ENCODE measurements at regions not wholly inside any gene's neighbourhood (a gene's known extent, or its start where the extent isn't known, plus 50 kb on each side); places are given as distances from the start of the nearest gene placed in this dataset.

DNA sequence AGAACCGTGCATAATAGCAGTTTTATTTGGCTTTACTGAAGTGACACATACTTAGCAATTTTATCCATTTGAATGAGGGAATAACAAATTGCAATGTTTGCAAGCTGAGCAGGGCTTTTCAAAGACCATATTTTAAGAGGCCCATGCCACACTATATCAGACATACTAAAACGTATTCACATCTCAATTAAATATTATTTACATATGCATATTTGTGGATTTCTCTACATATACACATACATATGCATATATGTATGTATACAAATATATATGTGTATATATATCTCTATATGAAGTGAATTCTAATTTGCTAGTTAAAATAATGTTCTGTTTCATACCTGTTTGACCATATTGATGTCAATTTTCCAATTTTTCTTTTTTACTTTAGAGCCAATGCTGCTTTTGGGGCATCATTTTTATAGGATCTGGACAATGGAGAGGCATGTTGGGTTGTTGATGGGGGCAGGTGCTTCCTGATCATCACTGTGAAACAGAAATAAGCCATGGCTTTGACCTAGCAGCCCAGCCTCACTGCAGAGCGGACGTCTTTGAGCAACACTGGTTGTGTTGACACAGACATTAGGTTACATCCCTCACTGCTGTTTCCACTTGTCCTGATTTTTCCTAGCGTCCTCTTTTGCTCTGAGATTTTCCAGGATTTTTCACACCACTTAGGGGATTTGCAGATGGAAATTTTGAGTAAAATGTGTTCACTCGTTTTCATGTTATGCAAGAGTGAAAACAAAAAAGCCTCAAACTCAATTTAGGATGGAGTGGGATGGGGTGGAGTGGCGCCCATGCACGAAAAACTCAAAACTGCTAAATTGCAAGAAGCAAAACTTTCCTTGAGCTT is 56.9 kb downstream of the RDH14 start:
- DNase-seq = no peak

DNA sequence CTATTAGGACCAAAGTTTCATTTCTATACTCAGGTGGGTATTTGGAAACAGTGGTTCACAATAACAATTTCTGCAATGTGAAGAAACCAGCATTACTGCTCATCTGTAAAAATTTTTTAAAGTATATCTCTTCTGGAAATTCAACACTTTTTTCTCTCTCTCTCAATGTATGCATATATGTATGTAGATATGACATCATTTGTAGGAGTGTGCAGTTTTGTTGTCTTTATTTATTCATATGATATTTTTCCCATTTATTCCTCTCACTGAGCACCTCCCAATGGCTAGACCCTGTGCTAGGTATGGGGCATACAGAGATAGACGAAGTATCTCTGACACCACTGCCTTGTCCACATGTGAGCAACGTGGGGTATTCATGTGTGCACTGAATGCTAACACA is 58.3 kb downstream of the RDH14 start:
- no peak for DNase-seq

DNA sequence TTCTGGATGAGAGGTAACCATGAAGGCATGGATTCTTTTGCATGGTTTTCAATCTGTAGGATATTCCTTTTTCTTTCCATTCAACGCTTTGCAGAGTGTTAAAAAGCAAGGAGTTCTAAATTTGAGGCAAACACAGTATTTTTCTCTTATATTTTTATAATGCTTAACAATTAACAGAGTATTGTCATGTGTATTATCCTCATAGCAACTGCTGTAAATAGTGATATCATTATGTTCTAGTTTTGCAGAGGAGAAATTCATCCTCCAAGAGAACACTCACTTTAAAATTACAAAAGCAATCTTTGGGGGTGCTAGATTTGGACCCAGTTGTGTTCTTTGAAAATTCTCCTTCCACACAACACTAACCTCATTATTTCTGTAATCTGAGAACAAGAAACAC is 58.7 kb downstream of the RDH14 start:
- DNase-seq = no peak

DNA sequence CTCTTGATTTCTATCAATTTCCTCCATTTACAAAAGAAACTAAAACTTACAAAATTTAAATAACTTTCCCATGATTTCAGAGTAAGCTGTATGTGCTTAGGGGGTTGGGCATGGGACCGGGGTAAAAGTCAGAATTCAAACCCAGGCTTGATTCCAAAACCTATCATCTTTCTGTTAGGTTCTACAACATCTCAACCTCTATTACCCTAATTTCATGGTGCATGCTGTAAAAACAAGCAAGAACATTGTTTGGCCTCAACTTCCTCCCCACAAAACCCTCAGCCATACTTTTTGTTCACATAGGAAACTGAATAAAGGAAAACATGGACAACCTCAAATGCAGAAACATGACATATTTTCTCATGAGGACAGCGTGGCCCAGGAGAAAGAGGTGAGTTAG is 59.3 kb downstream of the RDH14 start:
- no peak for DNase-seq

DNA sequence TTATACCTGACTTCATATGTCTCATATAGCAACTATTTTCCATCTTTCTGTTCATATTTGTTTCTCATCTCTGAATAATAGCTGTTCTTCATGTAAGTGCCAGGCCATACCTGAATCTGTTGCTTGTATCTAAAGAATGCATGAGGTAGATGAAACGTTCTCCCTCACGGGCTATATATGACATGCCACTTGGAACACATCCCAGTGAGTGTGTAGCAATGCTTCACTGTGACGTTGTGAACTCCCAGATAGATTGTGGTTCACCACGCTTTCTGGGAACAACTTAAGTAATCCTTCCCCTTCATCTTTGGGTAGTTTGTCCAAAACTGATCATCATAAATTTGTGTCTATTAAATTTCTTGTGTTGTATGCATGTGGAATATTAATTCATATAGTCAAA is 60.1 kb downstream of the RDH14 start:
- DNase-seq = no peak

DNA sequence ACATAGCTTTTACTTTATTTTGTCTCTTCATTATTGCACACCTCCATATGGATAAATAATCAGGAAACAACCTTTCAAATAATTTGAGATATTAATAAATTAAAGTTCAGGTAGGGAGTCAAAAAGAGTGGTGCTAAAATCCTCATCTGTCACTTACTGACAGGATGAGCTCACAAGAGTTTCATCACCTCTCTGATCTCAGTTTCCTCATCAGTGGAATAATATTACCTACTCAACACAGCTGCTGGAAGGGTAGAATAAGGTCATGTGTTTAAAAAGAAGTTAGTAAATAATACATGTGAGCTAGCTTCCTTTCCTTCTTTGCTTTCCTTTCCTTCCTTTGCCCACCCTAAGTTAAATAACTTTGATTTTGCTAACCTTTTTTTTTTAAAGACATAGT is 61.9 kb downstream of the RDH14 start:
- DNase-seq = no peak

DNA sequence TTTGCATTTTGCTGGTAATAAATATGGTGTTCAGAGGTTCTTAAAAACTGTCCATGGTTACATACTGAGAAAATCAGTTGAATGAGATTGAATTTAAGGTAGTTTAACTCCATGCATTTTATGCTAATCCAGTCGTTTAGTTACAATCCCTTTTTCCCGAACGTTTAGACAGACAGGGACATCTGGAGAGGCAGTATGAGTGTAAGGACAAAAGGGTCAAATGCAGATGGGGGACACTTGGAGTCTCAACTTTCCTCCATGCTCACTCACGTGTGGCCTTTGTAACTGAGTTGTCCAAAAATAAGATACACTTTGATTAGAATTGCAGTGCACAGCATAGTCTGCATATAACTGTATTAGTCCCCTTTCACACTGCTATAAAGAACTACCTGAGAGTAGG is 63.9 kb downstream of the RDH14 start:
- no peak for DNase-seq

DNA sequence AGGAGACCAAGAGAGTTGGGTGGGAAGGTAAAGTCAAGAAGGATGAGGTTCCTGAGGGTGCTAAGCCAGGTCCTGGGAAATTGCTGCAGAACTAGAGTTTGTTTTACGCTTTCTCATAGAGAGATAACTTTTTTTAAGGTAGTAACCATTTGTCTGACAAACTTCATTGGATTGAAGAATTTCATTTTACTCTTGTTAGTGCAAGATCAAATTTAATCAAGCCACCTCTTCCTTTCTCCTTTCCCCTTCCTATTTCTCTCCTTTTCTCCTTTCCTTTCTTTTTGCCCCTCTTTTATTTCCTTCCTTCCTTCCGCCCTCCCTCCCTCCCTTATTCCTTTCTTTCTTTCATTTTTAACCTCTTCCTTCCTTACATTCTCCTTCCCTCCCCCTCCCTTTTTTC is 65.4 kb downstream of the RDH14 start:
- DNase-seq = no peak

DNA sequence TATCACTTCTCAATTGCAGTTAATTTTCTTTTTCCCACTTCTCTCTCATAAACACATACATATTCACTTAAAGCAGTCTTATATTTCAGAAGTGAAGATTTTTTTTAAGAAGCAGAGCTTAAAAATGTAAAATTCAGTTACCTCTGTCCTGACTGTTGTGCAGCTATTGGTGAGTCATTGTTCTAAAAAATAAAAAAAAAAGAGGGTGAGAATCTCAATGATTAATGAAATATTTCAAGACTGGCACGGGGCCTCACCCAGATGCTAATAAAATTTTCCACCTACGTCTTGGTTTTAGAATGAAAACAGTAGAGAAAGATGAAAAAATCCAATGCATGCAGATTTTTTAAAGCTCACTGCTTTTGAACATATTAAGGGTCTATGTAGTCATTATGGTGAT is 67.7 kb downstream of the RDH14 start:
- DNase-seq = no peak

DNA sequence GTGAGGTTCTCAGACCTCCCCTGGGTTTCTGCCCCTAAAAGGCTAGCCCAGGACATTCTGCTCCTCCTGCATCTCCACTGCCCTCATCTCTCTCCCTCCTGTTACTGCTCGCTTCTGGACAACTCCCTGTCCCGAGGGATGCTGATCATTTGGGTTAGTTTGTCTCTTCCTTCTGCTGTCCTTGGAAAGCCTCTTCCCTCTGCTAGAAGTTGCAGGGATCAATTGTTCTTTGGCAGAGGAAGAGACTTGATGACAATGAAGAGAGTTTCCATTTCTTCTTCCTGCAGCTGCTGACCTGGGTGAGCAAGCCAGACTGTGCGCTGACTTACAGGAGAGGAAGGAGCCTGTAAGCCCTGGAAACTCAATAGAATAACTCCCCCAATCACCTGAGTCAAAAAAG is 68.9 kb downstream of the RDH14 start:
- no peak for DNase-seq

DNA sequence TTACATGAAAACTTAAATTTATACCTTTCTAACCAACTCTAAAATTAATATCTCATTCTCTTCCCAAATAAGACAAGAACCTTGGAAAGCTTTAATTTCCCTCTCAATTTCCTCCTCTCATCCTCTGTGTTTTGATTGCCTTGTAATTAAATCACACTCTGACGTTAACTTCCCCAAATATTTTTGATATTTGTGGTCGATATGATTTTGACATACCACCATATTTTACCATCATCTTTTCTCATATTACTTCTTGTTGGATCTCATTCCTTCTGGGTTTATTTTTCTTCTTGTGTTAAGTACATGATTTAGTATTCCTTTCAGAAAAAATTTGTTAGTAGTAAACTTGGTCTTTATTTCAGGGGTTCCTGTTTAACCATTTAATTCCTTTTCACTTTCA is 69.6 kb downstream of the RDH14 start:
- DNase-seq = no peak

DNA sequence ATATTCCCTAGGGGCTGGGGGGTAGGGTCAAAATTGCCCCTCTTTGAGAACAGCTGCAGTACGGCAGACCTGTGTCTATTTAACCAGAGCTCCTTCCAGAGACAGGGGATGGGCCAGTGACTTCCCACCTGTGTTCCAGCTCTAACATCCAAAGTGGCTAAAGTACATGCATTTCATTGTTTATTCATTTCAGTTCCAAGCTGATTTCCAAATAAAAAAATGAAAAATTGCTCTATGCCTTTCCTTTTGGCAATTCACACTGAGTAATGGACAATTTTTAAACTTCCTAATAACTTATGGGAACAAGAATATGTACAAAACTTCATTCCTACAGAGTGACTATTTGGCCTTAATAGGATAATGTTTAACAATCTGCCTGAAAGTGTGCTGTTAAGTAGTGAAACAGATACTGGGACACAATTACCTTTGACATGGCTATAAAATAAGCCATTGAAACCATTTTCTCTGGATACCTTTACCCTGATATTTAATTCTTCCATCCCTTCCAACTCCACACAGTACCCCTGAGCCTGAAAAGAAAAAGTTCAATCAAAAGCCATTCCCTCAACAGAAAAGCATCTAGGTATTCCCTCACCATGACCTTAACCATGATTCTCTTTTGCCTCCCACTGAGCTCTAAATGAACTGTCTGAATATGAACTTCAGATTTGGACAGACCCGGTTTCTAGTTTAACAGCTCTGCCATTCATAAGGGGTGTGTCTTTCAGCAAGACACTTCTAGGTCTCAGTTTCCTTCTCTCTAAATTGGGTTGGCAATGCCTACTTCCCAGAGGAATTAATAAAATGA is 73.1 kb downstream of the RDH14 start:
- no peak for DNase-seq

DNA sequence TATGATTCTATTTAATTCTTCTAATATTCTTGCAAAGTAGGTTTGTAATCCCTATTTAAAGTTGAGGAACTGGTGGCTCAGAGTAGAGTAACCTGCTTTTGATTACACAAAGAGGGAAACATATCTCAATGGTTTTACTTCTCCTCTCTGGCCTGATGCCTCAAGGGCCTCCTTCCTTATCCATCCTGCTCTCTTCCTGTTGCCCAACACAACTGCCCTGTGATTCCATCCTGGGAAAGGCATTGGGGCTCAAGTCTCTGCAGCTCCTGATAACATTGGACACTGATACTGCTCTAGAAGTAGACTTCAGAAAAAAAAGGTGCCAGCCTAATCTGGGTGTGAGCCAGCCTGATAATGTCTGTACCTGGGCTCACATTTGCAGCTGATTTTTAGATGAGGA is 75.8 kb downstream of the RDH14 start:
- DNase-seq = no peak

DNA sequence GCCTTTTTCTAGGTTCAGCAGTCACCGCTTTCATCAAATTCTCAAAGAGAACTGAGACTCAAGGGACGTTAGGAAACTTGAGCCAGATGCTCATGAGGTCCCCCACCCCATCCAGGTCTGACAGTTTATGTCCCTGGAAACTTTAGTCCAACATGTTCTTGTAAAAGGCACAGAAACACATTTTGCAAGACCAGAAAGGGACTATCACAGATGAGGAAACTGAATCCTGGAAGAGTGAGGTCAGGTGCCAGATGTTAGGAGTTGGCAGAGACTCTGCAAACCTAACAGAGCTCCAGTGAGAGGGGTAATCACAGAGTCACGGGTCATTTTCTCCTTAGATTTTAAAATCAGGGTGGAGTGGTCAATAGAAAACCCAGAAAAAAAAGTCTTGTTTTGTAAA is 76.6 kb downstream of the RDH14 start:
- DNase-seq = no peak

DNA sequence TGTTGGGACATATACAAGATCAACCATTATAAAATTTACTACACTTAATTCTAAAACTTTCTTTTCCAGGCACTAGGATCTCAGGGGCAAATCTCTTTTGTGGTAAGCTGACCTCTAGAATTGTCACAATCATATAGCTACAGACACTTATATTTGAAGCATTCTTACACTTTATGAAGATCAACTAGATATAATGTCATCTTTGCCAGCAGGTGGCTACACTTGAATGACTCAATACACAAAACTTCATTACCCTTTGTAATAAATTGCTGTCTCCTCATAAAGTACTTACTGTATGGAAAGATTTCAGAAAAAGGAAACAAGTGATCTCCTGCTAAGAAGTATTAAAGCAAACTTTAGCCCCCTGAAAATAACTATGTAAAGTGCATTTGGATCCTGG is 77.8 kb downstream of the RDH14 start:
- DNase-seq = no peak

DNA sequence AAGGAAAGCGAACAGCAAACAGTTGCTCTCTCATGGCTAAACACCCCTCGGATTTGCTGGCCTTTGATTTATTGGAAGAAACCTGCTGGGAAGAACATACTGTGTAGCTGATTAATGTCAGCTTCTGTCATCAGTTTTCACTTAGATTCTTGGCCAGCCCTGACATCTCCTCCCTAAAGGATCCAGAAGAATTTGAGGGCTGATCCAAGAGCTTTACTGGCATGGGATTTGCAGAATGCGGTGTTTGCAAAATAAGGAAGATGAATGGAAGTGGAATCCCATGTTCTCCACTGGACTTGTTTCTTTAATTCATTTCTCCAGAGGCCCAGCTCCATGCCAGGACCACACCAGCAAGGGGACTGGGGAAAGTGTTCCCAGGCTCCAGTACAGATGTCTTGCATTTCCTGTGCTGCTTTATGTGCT is 80.5 kb downstream of the RDH14 start:
- DNase-seq = no peak

DNA sequence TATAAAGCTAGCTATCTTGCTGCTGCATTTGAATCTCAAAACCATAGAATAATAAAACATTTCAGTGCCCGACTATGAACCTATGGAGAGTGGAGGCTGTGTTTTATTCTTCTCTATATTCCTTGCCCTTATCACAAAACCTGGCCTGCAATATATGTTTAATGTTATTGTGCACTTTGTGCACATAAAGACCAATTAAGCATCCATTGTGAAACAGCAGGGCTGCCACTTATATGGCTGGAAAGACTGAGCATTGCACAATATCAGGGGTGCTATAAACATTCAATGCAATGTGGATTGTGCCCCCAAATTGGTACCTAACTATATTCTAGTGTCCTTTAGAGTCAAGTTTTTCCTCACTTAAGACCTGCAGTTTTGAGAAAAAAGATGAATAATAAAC is 83.2 kb downstream of the RDH14 start:
- no peak for DNase-seq

DNA sequence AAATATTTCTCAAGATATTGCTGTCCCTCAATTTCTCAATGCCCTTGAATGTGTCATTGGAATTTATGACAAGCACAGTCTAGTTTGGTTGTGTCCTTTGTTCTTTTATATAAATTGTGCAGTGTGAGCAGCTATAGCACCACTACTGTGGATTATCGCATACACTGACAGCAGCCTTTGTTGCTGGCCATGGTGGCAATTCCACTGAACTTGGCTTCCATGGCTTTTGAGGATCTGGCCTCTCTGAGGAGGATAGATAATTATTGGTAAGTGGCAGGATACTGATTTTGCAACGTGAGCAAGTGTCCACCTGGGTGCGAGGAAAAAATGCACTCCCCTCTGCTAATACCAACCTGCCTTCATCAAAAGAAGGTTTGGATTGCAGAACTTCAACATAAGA is 84.0 kb downstream of the RDH14 start:
- DNase-seq = no peak

DNA sequence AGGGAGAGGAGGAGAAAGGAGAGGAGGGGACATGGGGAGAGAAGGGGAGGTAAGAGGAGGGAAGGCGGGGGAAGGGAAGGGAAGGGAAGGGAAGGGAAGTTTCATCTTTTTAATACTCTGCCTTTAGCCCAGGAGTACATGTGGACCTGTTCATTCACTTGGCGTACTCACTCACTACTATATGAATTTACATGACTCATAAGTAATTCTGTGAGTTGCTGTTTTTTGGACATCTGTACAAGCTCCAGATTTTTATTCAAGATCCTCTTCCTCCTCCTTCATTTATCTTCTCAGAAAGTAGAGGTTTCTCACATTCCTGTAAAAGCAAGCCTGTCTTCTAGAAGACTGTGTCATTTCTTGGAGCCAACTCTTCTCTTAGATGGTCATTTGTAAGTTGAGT is 84.6 kb downstream of the RDH14 start:
- DNase-seq = no peak

DNA sequence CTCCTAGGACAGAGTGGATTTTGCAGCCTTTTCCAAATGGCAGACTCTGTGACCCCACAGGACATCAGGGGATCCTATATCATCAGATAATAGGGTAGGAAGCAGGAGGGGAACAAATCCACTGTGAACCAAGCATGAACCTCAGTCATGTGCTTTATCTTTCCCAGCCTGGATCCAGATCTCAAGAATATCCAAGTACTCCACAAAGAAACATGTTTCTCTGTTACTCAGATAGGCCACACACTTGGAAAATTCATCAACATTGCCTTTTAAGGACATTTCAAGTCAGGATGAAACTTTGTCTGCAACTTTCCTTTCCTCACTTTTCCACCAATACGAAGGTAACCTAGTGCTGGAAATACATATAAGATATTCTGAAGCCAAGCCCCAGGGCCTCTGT is 85.8 kb downstream of the RDH14 start:
- no peak for DNase-seq

DNA sequence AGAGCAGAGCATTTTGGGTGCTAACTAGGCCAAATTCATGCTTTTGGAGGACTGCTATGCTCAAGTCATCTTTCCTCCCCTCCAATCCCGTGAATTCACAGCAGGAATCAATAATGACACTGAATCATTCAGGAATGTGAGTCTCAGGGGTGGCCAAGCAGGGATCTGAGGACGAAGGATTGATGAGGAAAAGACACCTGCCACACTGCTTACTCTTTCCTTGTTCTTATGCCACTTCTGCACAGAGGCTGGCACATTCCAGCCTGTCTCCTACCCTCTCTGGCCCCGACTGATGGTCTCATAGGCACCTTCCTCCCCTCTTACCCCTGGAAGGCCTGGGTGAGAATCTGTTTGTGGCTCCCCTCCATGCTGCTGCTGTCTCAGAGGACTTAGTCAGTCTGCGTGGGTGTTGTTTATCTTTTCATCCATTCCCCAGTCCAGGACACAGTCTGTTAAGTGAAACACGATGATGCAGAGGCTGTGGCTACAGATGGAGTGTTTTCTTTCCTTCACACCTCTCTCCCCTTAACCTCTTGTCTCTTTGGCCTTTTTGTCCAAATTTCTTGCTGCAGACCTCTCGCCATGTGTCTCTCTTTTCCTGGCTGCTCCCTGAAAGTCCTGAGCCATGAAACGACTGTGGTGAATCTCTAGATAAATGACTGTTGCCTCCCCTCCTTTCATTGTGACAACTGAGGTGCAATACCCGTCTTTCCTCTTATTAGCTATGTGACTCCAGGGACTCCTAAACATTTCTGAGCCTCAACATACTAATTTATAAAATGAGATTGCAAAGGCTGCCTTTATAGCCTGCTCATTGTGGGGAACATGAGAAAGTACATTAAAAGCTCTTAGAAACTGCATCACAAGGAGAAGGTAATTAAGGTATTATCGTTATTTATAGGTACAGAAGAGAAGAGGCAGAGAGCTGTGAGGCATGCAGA is 86.9 kb downstream of the RDH14 start:
- DNase-seq = no peak

DNA sequence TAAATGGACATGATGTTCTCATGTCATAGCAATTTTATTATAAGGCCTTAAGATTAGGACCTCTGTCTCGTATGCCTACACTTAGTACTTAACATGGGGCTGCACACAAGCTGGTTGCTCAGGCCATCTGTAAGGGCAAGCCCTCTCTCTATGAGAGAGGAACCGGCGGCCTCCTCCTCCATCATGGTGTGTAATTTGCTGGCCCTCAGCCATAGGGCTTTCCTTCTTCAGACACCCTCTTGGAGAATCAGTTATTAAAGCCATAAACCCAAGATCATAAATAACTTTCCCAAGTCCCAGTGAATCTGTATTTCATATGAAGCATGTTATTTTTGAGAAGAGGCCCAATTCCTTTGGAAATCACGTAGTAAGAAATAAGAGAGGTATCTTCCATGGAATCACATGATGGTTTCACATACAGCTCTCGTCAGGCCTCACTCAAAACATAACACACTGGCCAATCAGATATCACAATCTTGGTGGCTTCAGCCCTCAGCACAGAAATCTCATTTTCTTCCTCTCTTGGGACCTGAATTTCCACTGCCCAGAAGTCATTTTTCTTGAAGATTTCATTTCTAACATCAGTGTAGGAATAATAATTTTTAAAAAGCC is 92.6 kb downstream of the RDH14 start:
- no peak for DNase-seq

DNA sequence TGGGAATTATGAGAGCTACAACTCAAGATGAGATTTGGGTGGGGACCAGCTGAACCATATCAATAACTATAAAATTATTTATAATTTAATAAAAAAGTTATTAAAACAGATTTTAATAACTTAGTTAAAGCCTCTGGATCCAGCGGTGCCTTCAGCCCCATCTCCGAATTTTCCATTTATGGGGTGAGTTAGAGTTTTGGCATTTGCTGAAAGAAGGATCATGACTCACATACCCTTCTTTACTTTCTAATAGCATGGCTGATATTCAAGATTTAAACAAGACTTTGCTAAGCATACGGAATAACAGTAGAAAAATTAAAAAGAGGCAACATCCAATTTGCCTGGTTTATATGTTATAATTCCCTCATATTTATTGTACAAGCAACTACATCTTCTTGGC is 94.5 kb downstream of the RDH14 start:
- DNase-seq = no peak

Data from NCI-H2171 treated with DMSO at 0.1 percent for 48 hours (cell line).